ENCODE measurements at regions not wholly inside any gene's neighbourhood (a gene's known extent, or its start where the extent isn't known, plus 50 kb on each side); places are given as distances from the start of the nearest gene placed in this dataset.

GRCh38 chr10:65675236-65675635 lies 1250.6 kb upstream of the LRRTM3 start:
- Histone ChIP-seq H3K27ac (ENCODE audit: low read length) (no peak overlapping the region), H3K27me3 (ENCODE audit: control insufficient read depth in 1 of 2, insufficient read depth in 2 of 2, low read length in 2 of 2) (no peaks in the 10 kb centered on the region), H3K9me3 (ENCODE audit: control insufficient read depth in 2 of 2, low read length in 2 of 2) (no peaks in the 10 kb centered on the region), H3K4me1 (ENCODE audit: control insufficient read depth, insufficient read depth, low read length) (no peaks in the 10 kb centered on the region), H3K4me3 (ENCODE audit: low read length in 2 of 2) (no peak overlapping the region), H3K9ac (ENCODE audit: low read length in 2 of 2) (no peak overlapping the region), H3K36me3 (ENCODE audit: control insufficient read depth in 2 of 2, insufficient read depth in 2 of 2, low read length in 2 of 2) (no peaks in the 10 kb centered on the region)

GRCh38 chr10:65684896-65685295 lies 1240.9 kb upstream of the LRRTM3 start:
- no peaks in the 10 kb centered on the region for H3K9me3 ChIP-seq (ENCODE audit: control insufficient read depth in 2 of 2, low read length in 2 of 2)
- no peaks in the 10 kb centered on the region for H3K36me3 ChIP-seq (ENCODE audit: control insufficient read depth in 2 of 2, insufficient read depth in 2 of 2, low read length in 2 of 2)
- H3K4me3 ChIP-seq (ENCODE audit: low read length in 2 of 2): no peak overlapping the region
- no peak overlapping the region for H3K9ac ChIP-seq (ENCODE audit: low read length in 2 of 2)
- no peak overlapping the region for H3K27ac ChIP-seq (ENCODE audit: low read length)
- no peaks in the 10 kb centered on the region for H3K27me3 ChIP-seq (ENCODE audit: control insufficient read depth in 1 of 2, insufficient read depth in 2 of 2, low read length in 2 of 2)
- H3K4me1 ChIP-seq (ENCODE audit: control insufficient read depth, insufficient read depth, low read length): no peaks in the 10 kb centered on the region

GRCh38 chr10:65701168-65701776 lies 1224.6 kb upstream of the LRRTM3 start:
- Histone ChIP-seq H3K9me3 (ENCODE audit: control insufficient read depth in 2 of 2, low read length in 2 of 2) (no peaks in the 10 kb centered on the region), H3K4me3 (ENCODE audit: low read length in 2 of 2) (no peak overlapping the region), H3K27ac (ENCODE audit: low read length) (no peak overlapping the region), H3K9ac (ENCODE audit: low read length in 2 of 2) (no peak overlapping the region), H3K27me3 (ENCODE audit: control insufficient read depth in 1 of 2, insufficient read depth in 2 of 2, low read length in 2 of 2) (no peaks in the 10 kb centered on the region), H3K36me3 (ENCODE audit: control insufficient read depth in 2 of 2, insufficient read depth in 2 of 2, low read length in 2 of 2) (no peaks in the 10 kb centered on the region), H3K4me1 (ENCODE audit: control insufficient read depth, insufficient read depth, low read length) (no peaks in the 10 kb centered on the region)

DNA sequence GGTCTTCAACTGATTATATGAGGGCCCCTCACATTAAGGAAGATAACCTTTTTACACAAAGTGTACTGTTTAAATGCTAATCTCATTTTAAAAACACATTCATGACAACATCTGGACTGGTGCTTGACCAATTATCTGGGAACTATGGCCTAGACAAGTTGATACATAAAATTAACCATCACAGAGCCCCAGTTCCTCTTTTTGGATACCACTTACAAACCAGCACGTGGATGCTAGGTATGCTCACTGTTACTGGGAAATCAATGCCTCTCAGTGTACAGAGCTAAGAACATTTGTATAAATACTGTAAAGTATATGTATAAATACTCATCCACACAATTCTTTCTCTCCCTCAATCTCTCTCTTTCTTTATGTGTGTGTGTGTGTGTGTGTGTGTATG lies 1217.8 kb upstream of the LRRTM3 start:
- no peaks in the 10 kb centered on the region for H3K27me3 ChIP-seq (ENCODE audit: control insufficient read depth in 1 of 2, insufficient read depth in 2 of 2, low read length in 2 of 2)

DNA sequence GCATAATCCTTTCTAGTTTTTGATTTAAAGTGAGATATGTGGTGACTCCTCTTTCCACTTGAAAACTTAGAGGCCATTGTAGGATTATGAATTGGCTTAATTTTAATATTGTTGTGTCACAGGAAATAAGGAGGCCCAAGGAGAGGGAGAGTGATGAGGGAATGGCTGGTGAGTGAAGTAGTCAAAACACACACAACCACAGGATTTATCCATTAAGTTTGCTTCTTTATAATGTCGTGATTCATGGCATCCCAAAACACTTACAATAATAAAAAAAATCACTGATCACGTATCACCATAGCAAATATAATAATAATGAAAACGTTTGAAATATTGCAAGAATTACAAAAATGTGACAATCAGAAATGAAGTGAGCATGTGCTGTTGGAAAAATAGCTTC lies 1215.5 kb upstream of the LRRTM3 start:
- no peak overlapping the region for H3K27ac ChIP-seq (ENCODE audit: low read length)
- no peaks in the 10 kb centered on the region for H3K4me1 ChIP-seq (ENCODE audit: control insufficient read depth, insufficient read depth, low read length)
- no peak overlapping the region for H3K9ac ChIP-seq (ENCODE audit: low read length in 2 of 2)
- no peaks in the 10 kb centered on the region for H3K36me3 ChIP-seq (ENCODE audit: control insufficient read depth in 2 of 2, insufficient read depth in 2 of 2, low read length in 2 of 2)
- H3K27me3 ChIP-seq (ENCODE audit: control insufficient read depth in 1 of 2, insufficient read depth in 2 of 2, low read length in 2 of 2): no peaks in the 10 kb centered on the region
- H3K9me3 ChIP-seq (ENCODE audit: control insufficient read depth in 2 of 2, low read length in 2 of 2): no peaks in the 10 kb centered on the region
- H3K4me3 ChIP-seq (ENCODE audit: low read length in 2 of 2): no peak overlapping the region

More for the DNA sequence above, 1217.8 kb upstream of the LRRTM3 start:
- Histone ChIP-seq H3K36me3 (ENCODE audit: control insufficient read depth in 2 of 2, insufficient read depth in 2 of 2, low read length in 2 of 2) (no peaks in the 10 kb centered on the region), H3K9ac (ENCODE audit: low read length in 2 of 2) (no peak overlapping the region), H3K9me3 (ENCODE audit: control insufficient read depth in 2 of 2, low read length in 2 of 2) (no peaks in the 10 kb centered on the region), H3K4me3 (ENCODE audit: low read length in 2 of 2) (no peak overlapping the region), H3K4me1 (ENCODE audit: control insufficient read depth, insufficient read depth, low read length) (no peaks in the 10 kb centered on the region), H3K27ac (ENCODE audit: low read length) (no peak overlapping the region)

DNA sequence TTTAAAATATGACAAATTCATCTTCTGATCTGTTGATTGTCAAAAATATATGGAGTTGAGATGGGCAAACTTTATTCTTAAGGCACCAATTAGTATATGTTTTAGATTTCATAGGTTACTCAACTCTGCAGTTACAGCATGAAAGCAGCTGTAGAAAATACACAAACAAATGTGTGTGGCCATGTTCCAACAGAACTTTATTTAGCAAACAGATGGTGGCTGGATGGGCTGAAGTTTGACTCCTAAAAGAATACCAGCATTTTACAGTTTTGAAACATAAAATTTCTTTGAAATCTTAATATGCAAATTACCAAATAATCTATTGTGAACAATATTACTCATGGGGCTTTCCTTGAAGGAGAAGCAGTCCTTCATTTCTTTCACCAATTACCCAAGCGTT lies 1206.0 kb upstream of the LRRTM3 start:
- H3K4me1 ChIP-seq (ENCODE audit: control insufficient read depth, insufficient read depth, low read length): no peaks in the 10 kb centered on the region
- no peak overlapping the region for H3K27ac ChIP-seq (ENCODE audit: low read length)
- no peak overlapping the region for H3K4me3 ChIP-seq (ENCODE audit: low read length in 2 of 2)
- H3K27me3 ChIP-seq (ENCODE audit: control insufficient read depth in 1 of 2, insufficient read depth in 2 of 2, low read length in 2 of 2): no peaks in the 10 kb centered on the region
- no peaks in the 10 kb centered on the region for H3K36me3 ChIP-seq (ENCODE audit: control insufficient read depth in 2 of 2, insufficient read depth in 2 of 2, low read length in 2 of 2)
- H3K9me3 ChIP-seq (ENCODE audit: control insufficient read depth in 2 of 2, low read length in 2 of 2): no peaks in the 10 kb centered on the region
- H3K9ac ChIP-seq (ENCODE audit: low read length in 2 of 2): no peak overlapping the region

GRCh38 chr10:65720901-65721300 lies 1204.9 kb upstream of the LRRTM3 start:
- no peak overlapping the region for H3K27ac ChIP-seq (ENCODE audit: low read length)
- no peaks in the 10 kb centered on the region for H3K4me1 ChIP-seq (ENCODE audit: control insufficient read depth, insufficient read depth, low read length)
- no peaks in the 10 kb centered on the region for H3K27me3 ChIP-seq (ENCODE audit: control insufficient read depth in 1 of 2, insufficient read depth in 2 of 2, low read length in 2 of 2)
- H3K36me3 ChIP-seq (ENCODE audit: control insufficient read depth in 2 of 2, insufficient read depth in 2 of 2, low read length in 2 of 2): no peaks in the 10 kb centered on the region
- no peak overlapping the region for H3K9ac ChIP-seq (ENCODE audit: low read length in 2 of 2)
- H3K9me3 ChIP-seq (ENCODE audit: control insufficient read depth in 2 of 2, low read length in 2 of 2): no peaks in the 10 kb centered on the region
- no peak overlapping the region for H3K4me3 ChIP-seq (ENCODE audit: low read length in 2 of 2)

- Histone ChIP-seq H3K27ac (ENCODE audit: low read length) (no peak overlapping the region), H3K27me3 (ENCODE audit: control insufficient read depth in 1 of 2, insufficient read depth in 2 of 2, low read length in 2 of 2) (no peaks in the 10 kb centered on the region), H3K9ac (ENCODE audit: low read length in 2 of 2) (no peak overlapping the region), H3K4me1 (ENCODE audit: control insufficient read depth, insufficient read depth, low read length) (no peaks in the 10 kb centered on the region), H3K9me3 (ENCODE audit: control insufficient read depth in 2 of 2, low read length in 2 of 2) (peaks cover 2 to 4% of the 10 kb centered on the region in 2 donors), H3K36me3 (ENCODE audit: control insufficient read depth in 2 of 2, insufficient read depth in 2 of 2, low read length in 2 of 2) (no peaks in the 10 kb centered on the region), H3K4me3 (ENCODE audit: low read length in 2 of 2) (no peak overlapping the region)
Measured at GRCh38 chr10:65723525-65723924, 1202.3 kb upstream of the LRRTM3 start.

DNA sequence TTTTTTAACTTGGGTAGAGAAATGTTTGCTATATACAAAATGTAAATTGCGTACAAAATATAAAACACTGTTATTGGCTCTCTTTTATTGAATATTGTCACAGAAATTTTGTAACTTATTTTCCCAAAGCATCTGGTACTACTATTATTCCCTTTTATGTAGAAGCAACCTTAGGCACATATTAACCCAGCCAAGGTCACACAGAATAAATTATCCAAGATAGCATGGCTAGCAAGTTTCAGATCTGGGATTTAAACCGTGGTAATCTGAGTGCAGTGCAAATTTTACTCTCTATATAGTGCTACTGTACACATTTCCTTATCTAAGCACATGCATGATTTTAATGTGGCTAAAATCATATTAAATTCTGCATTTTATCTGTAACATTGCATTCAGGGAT lies 1190.5 kb upstream of the LRRTM3 start:
- Histone ChIP-seq H3K27ac (ENCODE audit: low read length) (no peak overlapping the region), H3K27me3 (ENCODE audit: control insufficient read depth in 1 of 2, insufficient read depth in 2 of 2, low read length in 2 of 2) (no peaks in the 10 kb centered on the region), H3K9ac (ENCODE audit: low read length in 2 of 2) (no peak overlapping the region), H3K9me3 (ENCODE audit: control insufficient read depth in 2 of 2, low read length in 2 of 2) (no peaks in the 10 kb centered on the region), H3K4me1 (ENCODE audit: control insufficient read depth, insufficient read depth, low read length) (no peaks in the 10 kb centered on the region), H3K36me3 (ENCODE audit: control insufficient read depth in 2 of 2, insufficient read depth in 2 of 2, low read length in 2 of 2) (no peaks in the 10 kb centered on the region), H3K4me3 (ENCODE audit: low read length in 2 of 2) (no peak overlapping the region)

DNA sequence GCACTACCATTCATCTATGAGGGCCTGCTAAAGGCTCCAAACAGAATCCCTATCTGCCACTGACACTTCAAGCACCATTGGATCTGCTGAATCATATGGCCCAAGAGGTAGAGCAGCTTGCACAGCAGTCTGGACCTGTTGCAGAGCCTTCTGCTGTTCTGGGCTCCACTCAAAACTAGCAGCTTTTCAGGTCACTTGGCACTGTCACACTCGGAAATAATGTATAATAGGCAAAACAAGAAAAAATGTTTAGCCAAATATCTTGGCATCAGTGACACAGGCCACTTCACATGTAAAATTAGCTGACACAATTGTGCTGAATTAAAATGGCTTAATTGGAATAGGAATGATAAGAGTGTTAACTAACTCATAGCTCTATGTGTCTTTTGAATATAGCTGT lies 1182.9 kb upstream of the LRRTM3 start:
- H3K27me3 ChIP-seq (ENCODE audit: control insufficient read depth in 1 of 2, insufficient read depth in 2 of 2, low read length in 2 of 2): no peaks in the 10 kb centered on the region
- no peak overlapping the region for H3K4me3 ChIP-seq (ENCODE audit: low read length in 2 of 2)
- H3K9ac ChIP-seq (ENCODE audit: low read length in 2 of 2): no peak overlapping the region
- no peaks in the 10 kb centered on the region for H3K4me1 ChIP-seq (ENCODE audit: control insufficient read depth, insufficient read depth, low read length)
- H3K36me3 ChIP-seq (ENCODE audit: control insufficient read depth in 2 of 2, insufficient read depth in 2 of 2, low read length in 2 of 2): no peaks in the 10 kb centered on the region
- no peak overlapping the region for H3K27ac ChIP-seq (ENCODE audit: low read length)
- H3K9me3 ChIP-seq (ENCODE audit: control insufficient read depth in 2 of 2, low read length in 2 of 2): no peaks in the 10 kb centered on the region

GRCh38 chr10:65751218-65751617 lies 1174.6 kb upstream of the LRRTM3 start:
- H3K27ac ChIP-seq (ENCODE audit: low read length): no peak overlapping the region
- H3K4me1 ChIP-seq (ENCODE audit: control insufficient read depth, insufficient read depth, low read length): no peaks in the 10 kb centered on the region
- H3K9ac ChIP-seq (ENCODE audit: low read length in 2 of 2): no peak overlapping the region
- H3K36me3 ChIP-seq (ENCODE audit: control insufficient read depth in 2 of 2, insufficient read depth in 2 of 2, low read length in 2 of 2): no peaks in the 10 kb centered on the region
- no peak overlapping the region for H3K4me3 ChIP-seq (ENCODE audit: low read length in 2 of 2)
- no peaks in the 10 kb centered on the region for H3K27me3 ChIP-seq (ENCODE audit: control insufficient read depth in 1 of 2, insufficient read depth in 2 of 2, low read length in 2 of 2)
- no peaks in the 10 kb centered on the region for H3K9me3 ChIP-seq (ENCODE audit: control insufficient read depth in 2 of 2, low read length in 2 of 2)

Data from stomach smooth muscle (tissue), 2 donors.